ENCODE measurements at regions not wholly inside any gene's neighbourhood (a gene's known extent, or its start where the extent isn't known, plus 50 kb on each side); places are given as distances from the start of the nearest gene placed in this dataset.

- TF ChIP-seq MTERF4 (CRISPR knock-in tag; IDR thresholded peaks at IDR 0.05) (0 out of 2 replicates have a peak, but pooled peaks have one; percentile 35), TCF7 (IDR thresholded peaks at IDR 0.05; ENCODE audit: low read depth) (no peak), ELF3 (CRISPR knock-in tag; IDR thresholded peaks at IDR 0.05) (no peak), DR1 (CRISPR knock-in tag; IDR thresholded peaks at IDR 0.05) (0 out of 2 replicates have a peak, but pooled peaks have one; percentile 40), ZNF296 (CRISPR knock-in tag; conservative IDR thresholded peaks at IDR 0.05) (no peak), HNRNPLL (IDR thresholded peaks at IDR 0.05; ENCODE audit: low read depth, low read length, poor library complexity, severe bottlenecking) (peak; percentile 32), GABPB1 (CRISPR knock-in tag; IDR thresholded peaks at IDR 0.05) (peak; percentile 41; the same call in 1 of the 2 replicates), XRCC5 (optimal IDR thresholded peaks at IDR 0.05; ENCODE audit: low read length) (peak; percentile 49), CHCHD3 (CRISPR knock-in tag; IDR thresholded peaks at IDR 0.05) (0 out of 2 replicates have a peak, but pooled peaks have one; percentile 42), TBL1XR1 (IDR thresholded peaks at IDR 0.05; ENCODE audit: borderline replicate concordance, low read length, partially characterized antibody) (no peak), HDAC1 (CRISPR knock-in tag; IDR thresholded peaks at IDR 0.05) (0 out of 2 replicates have a peak, but pooled peaks have one; percentile 19), SRY (CRISPR knock-in tag; IDR thresholded peaks at IDR 0.05) (0 out of 2 replicates have a peak, but pooled peaks have one; percentile 9), ZNF446 (CRISPR knock-in tag; IDR thresholded peaks at IDR 0.05) (0 out of 2 replicates have a peak, but pooled peaks have one; percentile 25), ZMYM4 (CRISPR knock-in tag; IDR thresholded peaks at IDR 0.05) (no peak), PRDM15 (CRISPR knock-in tag; IDR thresholded peaks at IDR 0.05) (peak; percentile 4; the same call in 1 of the 2 replicates), PATZ1 (CRISPR knock-in tag; IDR thresholded peaks at IDR 0.05) (peak; percentile 3; the same call in 1 of the 2 replicates)
These were observed 54.6 kb upstream of the POLR1H start (continued) for GRCh38 chr6:30006170-30007131.

Data from HepG2 (cell line).